ENCODE measurements at regions not wholly inside any gene's neighbourhood (a gene's known extent, or its start where the extent isn't known, plus 50 kb on each side); places are given as distances from the start of the nearest gene placed in this dataset.

DNA sequence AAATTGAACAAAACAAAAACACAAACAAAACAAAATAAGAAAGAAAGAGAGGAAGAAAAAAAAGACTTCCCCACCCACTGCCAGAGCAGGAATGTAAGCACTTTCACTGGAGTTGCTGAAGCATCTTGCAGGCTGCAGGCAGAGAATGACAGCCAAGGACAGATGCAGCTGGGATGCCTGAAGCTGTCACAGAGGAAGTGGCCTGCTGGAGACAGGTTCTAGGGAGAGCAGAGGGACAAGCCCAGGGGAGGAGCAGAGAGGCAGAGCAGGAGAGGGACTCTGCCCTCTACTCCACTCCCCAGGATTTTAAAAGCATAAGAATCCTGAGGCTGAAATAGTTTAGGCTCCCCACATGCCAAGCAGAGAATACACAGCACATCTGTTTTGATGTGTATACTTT is 326.2 kb downstream of the TUSC7 start:
- TF ChIP-seq, protein P1, sequence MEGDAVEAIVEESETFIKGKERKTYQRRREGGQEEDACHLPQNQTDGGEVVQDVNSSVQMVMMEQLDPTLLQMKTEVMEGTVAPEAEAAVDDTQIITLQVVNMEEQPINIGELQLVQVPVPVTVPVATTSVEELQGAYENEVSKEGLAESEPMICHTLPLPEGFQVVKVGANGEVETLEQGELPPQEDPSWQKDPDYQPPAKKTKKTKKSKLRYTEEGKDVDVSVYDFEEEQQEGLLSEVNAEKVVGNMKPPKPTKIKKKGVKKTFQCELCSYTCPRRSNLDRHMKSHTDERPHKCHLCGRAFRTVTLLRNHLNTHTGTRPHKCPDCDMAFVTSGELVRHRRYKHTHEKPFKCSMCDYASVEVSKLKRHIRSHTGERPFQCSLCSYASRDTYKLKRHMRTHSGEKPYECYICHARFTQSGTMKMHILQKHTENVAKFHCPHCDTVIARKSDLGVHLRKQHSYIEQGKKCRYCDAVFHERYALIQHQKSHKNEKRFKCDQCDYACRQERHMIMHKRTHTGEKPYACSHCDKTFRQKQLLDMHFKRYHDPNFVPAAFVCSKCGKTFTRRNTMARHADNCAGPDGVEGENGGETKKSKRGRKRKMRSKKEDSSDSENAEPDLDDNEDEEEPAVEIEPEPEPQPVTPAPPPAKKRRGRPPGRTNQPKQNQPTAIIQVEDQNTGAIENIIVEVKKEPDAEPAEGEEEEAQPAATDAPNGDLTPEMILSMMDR (IDR thresholded peaks at IDR 0.05): no peak
- no peak for TF ChIP-seq POLR2A (IDR thresholded peaks at IDR 0.05)
